ENCODE measurements at regions not wholly inside any gene's neighbourhood (a gene's known extent, or its start where the extent isn't known, plus 50 kb on each side); places are given as distances from the start of the nearest gene placed in this dataset.

DNA sequence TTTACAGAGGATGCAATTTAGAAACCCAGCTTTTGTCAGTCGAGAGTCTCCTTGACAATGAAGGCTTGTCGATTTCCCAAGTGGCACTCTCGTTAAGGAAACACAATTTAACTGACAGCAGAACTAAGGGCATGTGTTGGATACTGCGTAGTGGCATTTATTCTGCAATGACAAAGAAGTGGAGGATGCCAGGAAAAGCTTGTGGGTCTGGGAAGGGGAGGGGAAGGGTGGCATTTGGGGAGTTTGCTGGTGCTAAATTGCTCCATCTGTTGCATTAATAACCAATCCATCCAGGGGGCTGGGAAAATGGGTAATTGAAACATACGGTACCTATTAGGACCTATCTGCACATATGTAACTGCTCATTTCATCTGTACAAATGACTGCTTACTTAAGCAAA, 190.6 kb downstream of the NSG2 start:
- DNase-seq: no peak

DNA sequence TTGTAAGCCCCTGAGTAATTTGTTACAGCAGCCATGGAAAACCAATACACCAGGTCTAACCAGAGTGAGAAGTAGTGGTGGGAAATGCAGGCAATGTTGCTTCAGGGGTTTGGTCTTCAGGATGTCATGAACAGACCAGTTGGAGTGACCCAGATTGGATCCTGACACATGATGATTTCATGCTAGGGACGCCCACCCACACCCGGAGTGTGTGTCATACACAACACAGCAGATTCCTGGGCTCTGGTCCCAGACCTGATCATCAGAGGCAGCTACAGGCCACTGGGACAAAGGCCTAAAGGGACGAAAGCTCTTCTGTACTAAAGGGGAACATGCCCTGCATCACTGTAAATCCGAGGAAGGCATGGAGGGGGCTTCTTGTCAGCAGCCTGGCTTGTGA, 194.2 kb downstream of the NSG2 start:
- DNase-seq: no peak

DNA sequence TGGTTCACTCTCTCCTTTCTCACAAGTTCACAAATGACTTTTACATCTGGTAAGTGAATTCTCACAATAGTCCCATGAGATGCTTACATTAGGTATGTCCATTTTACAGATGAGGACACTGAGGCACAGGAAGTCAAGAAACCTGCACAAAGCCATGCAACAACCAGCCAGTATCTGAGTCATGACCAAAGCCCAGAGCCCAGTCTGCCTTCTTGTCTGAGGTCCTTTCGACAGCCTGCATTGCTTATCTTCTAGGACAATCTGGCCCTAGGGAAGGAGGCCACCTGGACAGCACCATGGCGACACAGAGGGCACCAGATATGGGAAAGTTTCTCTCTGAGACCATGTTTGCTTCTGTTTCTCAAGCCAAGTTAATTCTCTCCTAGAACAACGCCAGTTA, 197.1 kb downstream of the NSG2 start:
- DNase-seq: no peak

DNA sequence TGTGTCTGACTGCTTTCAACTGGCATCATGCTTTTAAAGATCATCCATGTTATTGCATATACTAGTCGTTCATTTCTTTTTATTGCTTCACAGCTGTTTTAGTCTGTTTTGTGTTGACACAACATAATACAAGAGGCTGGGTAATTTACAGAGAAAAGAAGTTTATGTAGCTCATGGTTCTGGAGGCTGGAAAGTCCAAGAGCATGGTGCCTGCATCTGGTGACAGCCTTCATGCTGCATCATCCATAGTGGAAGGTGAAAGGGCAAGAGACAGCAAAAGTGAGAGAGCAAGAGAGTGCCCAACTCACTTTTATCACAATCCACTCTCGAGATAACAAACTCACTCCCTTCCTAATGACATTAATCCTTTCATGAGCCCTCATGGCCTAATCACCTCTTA, 198.4 kb downstream of the NSG2 start:
- no peak for DNase-seq

- no peak for DNase-seq
Measured at GRCh38 chr5:174245516-174246075, 200.1 kb downstream of the NSG2 start.

DNA sequence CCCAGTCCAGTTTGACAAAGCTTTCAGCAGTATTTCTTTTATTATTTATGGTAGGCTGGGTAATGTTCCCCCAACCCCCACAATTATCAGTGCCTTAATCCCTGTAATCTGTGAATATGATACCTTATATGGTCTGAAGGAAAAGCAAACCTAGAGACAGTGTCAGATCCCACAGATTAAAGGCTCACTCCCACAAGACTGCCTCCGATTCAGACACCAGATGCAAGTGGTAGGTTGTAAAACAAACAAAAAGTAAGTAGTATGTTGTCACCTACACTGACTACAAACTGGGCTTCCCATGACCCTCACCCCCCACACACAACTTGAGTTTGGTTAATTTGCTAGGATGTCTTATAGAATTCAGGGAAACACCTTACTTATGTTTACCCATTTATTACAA, 201.2 kb downstream of the NSG2 start:
- no peak for DNase-seq

- DNase-seq: no peak
Measured at GRCh38 chr5:174247301-174247700, 201.8 kb downstream of the NSG2 start.

DNA sequence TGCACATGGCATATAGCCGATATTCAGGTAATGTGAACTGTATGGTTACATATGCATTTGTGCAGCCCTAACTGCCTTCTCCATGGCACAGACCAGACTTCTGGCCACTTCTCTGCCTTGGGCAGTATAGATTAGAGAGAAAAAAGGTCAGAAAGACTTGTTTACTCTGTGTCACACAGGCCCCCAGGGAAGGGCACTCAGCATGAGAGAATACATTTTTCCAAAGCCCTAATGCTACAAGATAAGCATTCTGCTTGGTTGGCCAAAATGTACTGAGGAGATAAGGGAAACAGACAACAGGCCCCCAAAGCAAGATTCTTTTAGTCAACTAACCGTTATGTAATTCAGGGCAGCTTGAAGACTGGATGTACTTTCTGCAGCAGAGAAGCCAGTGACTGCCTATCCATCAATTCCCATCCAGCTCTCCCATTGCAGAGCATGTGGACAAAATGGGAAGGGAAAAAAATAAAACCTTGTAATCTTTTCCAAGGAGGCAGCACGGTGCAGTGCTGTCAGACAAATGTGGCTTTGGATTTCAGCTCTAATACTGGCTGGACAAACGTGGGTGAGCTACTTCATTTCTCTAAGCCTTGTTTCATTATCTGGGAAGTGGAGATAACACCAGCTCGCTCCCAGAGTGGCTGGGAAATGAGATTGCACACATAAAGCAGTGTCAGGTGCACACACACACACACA, 205.9 kb downstream of the NSG2 start:
- DNase-seq: peak; percentile 21

GRCh38 chr5:174252121-174252520, 206.6 kb downstream of the NSG2 start:
- no peak for DNase-seq

DNA sequence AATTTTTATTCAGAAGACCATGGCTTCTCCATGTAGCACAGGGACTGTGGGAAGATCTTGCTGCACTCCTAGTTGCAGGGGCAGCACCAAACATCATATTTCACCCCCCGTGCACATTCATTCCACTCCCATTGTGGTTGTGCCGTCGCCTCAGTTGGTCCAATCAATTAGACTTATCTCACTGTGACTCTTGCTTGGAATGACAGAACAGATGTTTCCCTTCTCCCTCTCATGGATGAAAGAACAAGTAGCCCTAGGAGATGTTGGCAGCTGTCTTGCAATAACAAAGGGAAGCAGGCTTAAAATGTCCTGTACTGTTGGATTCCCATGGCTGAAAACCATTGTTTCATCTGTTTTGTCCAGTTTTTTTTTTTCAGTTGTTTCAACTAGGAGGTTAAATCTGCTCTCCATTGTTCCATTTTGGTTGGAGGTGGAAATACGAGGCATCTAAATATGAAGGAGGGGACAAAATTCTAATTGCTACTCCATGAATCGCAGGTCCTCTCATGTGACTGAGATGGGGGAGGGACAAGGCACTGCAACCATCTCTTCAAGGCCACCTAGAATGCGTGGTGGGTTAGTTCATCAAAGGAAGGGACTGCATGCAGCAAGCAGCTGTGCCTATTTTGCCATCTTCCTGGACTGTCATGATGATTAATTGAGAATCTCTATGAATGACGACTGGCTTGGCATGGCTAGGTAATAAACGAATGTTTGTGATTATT, 214.4 kb downstream of the NSG2 start:
- DNase-seq: no peak

- DNase-seq: no peak
Measured at GRCh38 chr5:174271316-174271715, 225.8 kb downstream of the NSG2 start.

GRCh38 chr5:174272671-174273070, 227.2 kb downstream of the NSG2 start:
- no peak for DNase-seq

GRCh38 chr5:174273325-174273724, 227.8 kb downstream of the NSG2 start:
- no peak for DNase-seq

GRCh38 chr5:174275959-174276358, 230.5 kb downstream of the NSG2 start:
- no peak for DNase-seq

DNA sequence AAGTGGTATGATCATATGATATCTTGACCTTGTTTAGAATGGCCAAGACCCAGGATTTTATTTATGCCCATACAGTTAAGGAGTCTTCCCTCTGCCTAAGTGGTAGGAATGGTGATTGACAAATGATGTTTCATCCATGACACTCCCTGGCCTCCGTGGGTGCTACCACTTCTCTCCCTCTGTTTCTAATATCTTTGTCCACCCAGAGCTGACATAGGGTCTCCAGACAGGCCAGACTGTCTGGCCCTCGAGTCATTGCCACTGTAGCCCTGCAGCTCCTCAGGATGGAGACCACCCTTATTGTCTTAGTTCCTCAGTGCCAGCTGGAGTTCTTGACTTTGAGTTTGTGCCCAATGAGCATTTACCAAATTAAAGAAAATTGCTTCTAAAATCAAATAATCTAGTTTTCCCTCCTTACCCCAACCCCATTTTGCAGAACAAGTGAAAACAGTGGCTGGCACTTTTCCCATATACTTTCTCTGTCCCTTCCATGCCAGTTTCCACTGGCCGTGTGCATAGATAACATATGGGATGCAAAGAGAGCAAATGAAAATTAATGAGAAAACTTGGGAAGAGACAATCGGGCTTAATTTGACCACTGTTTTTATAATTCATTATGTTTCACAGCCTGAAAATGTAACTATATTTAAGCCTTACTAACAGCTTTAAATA, 235.7 kb downstream of the NSG2 start:
- no peak for DNase-seq

DNA sequence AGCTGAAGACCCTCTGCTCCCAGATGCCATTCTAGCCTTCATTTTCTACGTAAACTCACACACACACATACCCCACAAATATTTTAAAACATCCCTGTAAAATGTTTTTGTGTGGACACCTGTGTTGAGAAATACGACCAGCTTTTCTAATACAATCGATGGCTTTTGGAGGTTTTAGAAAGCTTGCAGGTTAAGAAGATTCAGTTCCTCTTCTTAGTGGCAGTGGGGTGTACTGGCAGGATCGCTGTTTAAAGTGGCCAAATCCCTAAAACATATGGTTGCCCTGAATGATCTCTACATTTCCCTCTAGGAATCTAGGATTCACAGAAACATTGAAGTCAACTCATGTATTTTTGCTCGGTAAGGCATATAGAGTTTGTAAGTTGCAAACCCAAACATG, 236.3 kb downstream of the NSG2 start:
- DNase-seq: no peak

- DNase-seq: no peak
Measured at GRCh38 chr5:174282391-174282790, 236.9 kb downstream of the NSG2 start.

DNA sequence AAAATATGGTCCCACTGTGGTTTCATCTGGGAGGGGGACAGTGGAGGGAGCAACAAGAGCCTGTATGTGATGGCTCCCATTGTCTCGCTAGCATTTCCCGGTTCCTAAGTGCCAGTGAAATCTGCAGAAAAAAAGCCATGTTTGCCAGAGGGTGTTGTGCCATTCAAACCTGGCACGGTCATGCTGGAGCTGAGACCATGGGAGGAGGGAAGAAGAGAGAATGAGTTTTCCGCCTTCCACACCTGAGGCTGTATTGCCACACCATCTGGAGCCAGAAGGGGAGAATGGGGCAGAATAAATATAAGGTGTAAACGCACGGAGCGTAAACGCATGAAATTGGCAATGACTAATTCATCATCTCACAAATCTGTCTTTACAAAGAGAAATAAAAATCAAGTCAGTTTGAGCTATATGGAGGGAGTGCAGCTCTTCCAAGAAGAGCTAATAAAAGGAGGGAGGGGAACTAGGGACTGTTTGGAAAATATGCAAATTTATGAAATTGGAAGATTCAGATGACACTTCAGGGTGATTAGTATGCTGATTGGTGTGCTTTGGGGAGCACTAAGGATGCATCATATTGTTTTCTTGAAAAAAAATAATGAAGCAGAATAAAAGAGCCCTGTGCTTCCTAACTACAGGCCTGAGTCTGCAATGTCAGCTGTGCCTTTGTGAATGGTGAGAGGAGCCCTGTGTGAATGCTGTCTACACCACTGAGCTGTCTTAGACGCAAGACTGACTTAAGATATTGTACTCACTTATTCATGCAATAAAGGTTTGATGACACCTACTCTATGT, 237.9 kb downstream of the NSG2 start:
- DNase-seq: no peak

- no peak for DNase-seq
Measured at GRCh38 chr5:174284873-174285272, 239.4 kb downstream of the NSG2 start.

DNA sequence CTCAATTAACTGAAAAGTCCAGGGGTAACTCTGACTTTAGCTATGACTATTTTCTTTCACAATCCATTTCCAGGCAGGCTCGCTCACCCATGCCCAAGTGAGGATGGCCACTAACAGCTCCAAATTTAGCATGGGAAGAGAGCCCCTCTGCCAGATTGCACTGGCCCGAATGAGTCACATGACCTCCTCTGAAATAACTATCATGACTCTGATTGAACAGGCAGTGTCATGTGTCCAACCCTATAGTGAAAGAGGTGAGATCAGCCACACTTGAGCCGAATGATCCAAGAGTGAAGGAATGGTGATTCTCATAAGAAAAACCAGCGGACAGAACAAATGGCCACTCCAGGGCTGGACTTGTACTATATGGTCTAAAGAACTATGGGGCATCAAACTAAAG, 242.3 kb downstream of the NSG2 start:
- DNase-seq: no peak

DNA sequence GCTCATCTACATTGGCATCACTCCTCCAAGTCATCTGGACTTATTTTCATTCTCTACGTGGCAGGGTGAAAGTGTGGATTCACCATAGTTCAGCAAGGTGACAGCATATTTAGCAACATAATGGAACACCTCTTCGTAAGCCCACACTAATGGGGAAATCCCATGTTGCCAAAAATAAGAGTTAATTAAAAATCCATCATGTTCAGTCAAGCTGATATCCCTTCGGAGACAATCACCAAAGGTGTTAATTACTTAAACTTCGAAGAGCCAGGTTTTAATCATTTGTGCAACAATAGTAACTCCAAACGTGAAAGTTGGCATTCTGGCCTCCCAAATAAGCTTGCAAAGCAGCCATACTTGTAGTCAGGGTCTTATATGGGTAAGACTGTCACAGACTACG, 242.9 kb downstream of the NSG2 start:
- DNase-seq: no peak

DNA sequence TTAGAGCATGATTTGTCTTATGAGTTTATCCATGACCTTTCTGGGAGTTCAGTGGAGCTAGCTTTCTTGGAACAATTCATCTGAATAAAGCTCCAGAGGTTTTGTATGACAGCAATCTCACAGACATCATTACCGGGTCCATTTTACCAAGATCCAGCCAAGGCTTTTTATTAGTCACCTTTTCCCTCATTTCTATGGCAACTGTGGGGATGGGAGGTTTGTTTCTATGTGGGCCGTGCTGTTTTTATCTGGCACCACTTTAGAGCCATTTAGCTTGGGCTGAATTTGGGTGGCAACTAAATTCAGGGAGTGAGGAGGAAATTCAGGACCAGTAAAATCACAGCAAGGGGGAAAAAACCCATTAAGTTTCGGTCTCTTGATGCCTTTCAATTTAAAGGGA, 245.7 kb downstream of the NSG2 start:
- no peak for DNase-seq

GRCh38 chr5:174292348-174292747, 246.8 kb downstream of the NSG2 start:
- no peak for DNase-seq
